Stimulated activated naive B cell treated with anti-CD40 and anti-IgM and Interleukin-4, amounts not matched to agents 10 μg/mL and 1 μg/mL and 100 μg/mL, for 72 hours (primary cell): ENCODE measurements at regions not wholly inside any gene's neighbourhood (a gene's known extent, or its start where the extent isn't known, plus 50 kb on each side); places are given as distances from the start of the nearest gene placed in this dataset.
"Not testable (repeated sequence)": the region's sequence is repeated elsewhere in the genome, so short reads cannot be mapped to it uniquely, and the experiment has no call there.

Experiments
- ATAC-seq, 2 donors: fragments of 150-1000 bp; cut with Tn5 transposase; replicated peaks; 2 replicates each; pipeline ENCODE4 v1.10.0; 2021; ENCODE audit warnings: moderate library complexity in 1 of 2
- DNase-seq: peaks from one replicate; pipeline ENCODE4 v3.0.0; 2021
- H3K27ac Mint-ChIP-seq: one replicate; pipeline ENCODE4 v1.8.0; 2022; ENCODE audit warnings: mild to moderate bottlenecking, mixed read lengths
- H3K27me3 Mint-ChIP-seq, 2 donors: one replicate each; pipeline ENCODE4 v1.8.0; 2022; ENCODE audit warnings: mixed read lengths in 2 of 2
- H3K36me3 Mint-ChIP-seq, 2 donors: one replicate each; pipeline ENCODE4 v1.8.0; 2022; ENCODE audit warnings: mixed read lengths in 2 of 2, mild to moderate bottlenecking in 1 of 2
- H3K4me1 Mint-ChIP-seq, 2 donors: one replicate each; pipeline ENCODE4 v1.8.0; 2022; ENCODE audit warnings: mixed read lengths in 2 of 2, mild to moderate bottlenecking in 1 of 2
- H3K4me3 Mint-ChIP-seq, 2 donors: one replicate each; pipeline ENCODE4 v1.8.0; 2022; ENCODE audit warnings: mild to moderate bottlenecking in 2 of 2, mixed read lengths in 2 of 2, moderate library complexity in 1 of 2
- H3K9me3 Mint-ChIP-seq, 2 donors: one replicate each; pipeline ENCODE4 v1.8.0; 2022; ENCODE audit warnings: mixed read lengths in 2 of 2, mild to moderate bottlenecking in 1 of 2

DNA sequence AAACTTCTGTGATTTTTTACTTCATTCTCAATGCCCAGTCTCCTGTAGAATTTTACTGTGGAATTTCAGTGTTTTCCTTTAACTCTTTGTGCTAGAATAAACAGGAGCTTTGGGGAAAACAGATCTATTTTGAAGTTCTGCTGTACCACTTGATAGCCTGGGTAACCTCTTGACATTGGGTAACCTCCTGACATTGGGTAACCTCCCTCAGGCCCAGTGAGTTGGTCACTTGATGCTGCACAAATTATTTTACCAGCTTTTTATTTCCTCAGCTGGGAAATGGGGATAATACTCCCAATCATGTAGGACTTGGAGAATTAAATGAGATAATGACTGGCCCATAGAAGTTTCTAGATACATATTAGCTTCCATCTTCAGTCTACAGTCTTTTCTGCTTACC, 137.3 kb upstream of the TOP1 start:
- no peaks in the 10 kb centered on the region for H3K36me3 Mint-ChIP-seq

DNA sequence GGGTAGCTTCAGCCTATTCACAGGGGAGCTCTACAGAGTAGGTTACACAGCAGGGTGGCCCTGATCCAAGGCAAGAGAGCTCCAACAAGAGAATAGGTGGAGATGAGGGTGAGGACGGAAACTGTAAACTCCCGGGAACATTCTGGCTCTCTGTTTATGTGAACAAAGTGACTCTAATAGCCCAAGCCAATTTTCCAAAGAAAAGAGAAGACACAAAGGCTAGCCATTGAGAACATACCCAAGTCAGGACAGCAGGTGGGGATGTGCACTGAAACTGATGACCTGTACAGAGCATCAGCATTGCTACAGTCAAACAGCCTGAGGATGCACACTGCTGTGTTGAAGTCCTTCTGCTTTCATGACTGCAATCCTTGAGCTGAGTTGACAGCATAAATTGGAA, 136.0 kb upstream of the TOP1 start:
- peak; percentile 36 to 45 for ATAC-seq
- no peaks in the 10 kb centered on the region for H3K9me3 Mint-ChIP-seq
- no peak overlapping the region for H3K4me3 Mint-ChIP-seq
- no peaks in the 10 kb centered on the region for H3K4me1 Mint-ChIP-seq
- DNase-seq: no peak
- H3K27ac Mint-ChIP-seq: no peak overlapping the region
- no peaks in the 10 kb centered on the region for H3K36me3 Mint-ChIP-seq
- peaks cover 1 to 2% of the 10 kb centered on the region in 2 donors for H3K27me3 Mint-ChIP-seq

More for the DNA sequence above, 137.3 kb upstream of the TOP1 start:
- Mint-ChIP-seq H3K9me3 (no peaks in the 10 kb centered on the region), H3K27me3 (peaks cover 7 to 9% of the 10 kb centered on the region in 2 donors), H3K4me1 (no peaks in the 10 kb centered on the region), H3K4me3 (no peak overlapping the region), H3K27ac (no peak overlapping the region)
- no peak for DNase-seq
- ATAC-seq: no peak

- no peak overlapping the region for H3K27ac Mint-ChIP-seq
- no peaks in the 10 kb centered on the region for H3K4me1 Mint-ChIP-seq
- ATAC-seq: no peak
- H3K36me3 Mint-ChIP-seq: no peaks in the 10 kb centered on the region
- no peaks in the 10 kb centered on the region for H3K9me3 Mint-ChIP-seq
- DNase-seq: no peak
- H3K4me3 Mint-ChIP-seq: no peak overlapping the region
- peaks cover 0 to 3% of the 10 kb centered on the region in 2 donors for H3K27me3 Mint-ChIP-seq
Measured at GRCh38 chr20:40893610-40894236, 134.9 kb upstream of the TOP1 start.

DNA sequence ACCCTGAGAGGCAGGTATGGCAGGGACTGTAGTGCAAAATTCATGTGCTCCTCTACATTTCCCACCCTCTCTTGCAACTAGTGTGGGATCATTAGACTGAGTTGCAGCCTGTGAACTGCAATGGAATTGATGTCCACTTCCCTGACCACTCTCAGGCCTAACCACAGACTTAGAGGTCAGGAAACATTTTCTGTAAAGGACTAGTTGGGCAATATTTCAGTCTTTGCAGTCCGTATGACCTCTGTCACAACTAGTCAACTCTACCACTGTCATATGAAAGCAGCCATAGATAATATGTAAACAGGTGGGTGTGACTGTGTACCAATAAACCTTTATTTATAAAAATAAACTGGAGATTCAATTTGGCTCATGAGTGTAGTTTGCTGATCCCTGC, 134.4 kb upstream of the TOP1 start:
- ATAC-seq (no peak), DNase-seq (no peak)
- H3K36me3 Mint-ChIP-seq: no peaks in the 10 kb centered on the region
- H3K4me1 Mint-ChIP-seq: no peaks in the 10 kb centered on the region
- H3K9me3 Mint-ChIP-seq: no peaks in the 10 kb centered on the region
- no peak overlapping the region for H3K27ac Mint-ChIP-seq
- H3K27me3 Mint-ChIP-seq: peaks cover 0 to 4% of the 10 kb centered on the region in 2 donors
- H3K4me3 Mint-ChIP-seq: no peak overlapping the region

DNA sequence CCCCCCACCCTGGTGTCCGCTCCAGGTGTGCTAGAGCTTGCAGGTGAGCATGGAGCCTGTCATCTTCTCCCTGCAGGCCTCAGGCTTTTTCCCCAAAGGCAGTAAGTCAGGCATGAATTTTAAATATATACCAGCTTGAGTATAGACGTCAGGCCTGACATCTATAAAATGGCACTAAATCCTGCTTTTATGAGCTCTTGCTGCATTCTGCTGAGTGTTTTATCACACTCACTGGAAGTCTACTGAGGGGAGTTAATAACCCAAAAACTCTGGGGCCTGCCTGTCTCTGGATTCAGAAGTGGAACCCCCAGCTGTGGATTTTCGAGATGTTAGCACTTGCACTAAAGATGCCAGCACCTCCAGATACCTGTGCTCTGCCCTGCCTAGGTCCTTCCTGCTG, 133.4 kb upstream of the TOP1 start:
- ATAC-seq (no peak), DNase-seq (no peak)
- Mint-ChIP-seq H3K36me3 (no peaks in the 10 kb centered on the region), H3K4me1 (no peaks in the 10 kb centered on the region), H3K9me3 (no peaks in the 10 kb centered on the region), H3K4me3 (no peak overlapping the region), H3K27ac (no peak overlapping the region), H3K27me3 (peaks cover 0 to 4% of the 10 kb centered on the region in 2 donors)

DNA sequence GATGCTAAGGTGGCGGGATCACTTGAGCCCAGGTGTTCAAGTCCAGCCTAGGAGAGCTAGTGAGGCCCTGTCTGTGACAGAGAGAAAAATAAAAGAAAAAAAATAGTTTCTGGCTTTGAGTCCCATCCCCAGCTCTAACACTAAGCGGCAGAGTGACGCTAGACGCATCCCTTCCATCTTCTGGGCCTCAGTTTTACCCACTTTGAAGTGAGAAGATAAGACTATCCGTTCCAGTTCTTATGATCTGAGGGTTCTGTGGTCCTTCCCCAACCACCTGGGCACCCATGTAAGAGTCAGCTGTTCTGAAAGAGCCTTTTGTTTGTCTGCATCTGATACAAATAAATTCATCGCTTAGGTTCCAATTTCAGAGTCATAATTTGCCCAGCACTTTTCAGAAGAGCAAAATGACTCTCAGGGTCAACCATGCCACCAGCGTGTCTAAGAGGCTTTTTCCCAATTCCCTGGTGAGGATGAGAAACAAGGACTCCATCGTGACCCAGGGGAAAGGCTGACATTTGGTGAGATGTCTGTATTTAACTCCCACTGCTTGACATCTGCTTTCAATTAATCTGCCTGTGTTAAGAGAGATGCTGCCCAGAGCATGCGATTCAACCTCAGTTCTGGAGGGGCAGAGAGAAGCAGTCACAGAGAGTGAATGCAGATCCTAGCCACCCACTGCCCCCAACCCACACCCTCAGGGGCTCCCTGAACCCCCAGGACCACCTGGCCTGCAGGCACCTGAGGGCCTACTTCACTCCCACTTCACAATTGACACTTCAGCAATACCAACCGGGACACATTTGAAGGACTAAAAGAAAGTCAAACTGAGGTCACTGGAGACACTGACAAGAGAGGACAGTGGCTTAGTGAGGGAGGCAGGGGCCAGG, 131.6 kb upstream of the TOP1 start:
- Mint-ChIP-seq H3K9me3 (no peaks in the 10 kb centered on the region), H3K4me1 (no peaks in the 10 kb centered on the region), H3K27ac (no peak overlapping the region), H3K4me3 (no peak overlapping the region), H3K36me3 (no peaks in the 10 kb centered on the region), H3K27me3 (peaks cover 0 to 4% of the 10 kb centered on the region in 2 donors)
- no peak for ATAC-seq
- DNase-seq: no peak

- DNase-seq: no peak
- Mint-ChIP-seq H3K9me3 (no peaks in the 10 kb centered on the region), H3K4me1 (no peaks in the 10 kb centered on the region), H3K27ac (no peak overlapping the region), H3K27me3 (peaks cover 0 to 4% of the 10 kb centered on the region in 2 donors), H3K4me3 (no peak overlapping the region), H3K36me3 (no peaks in the 10 kb centered on the region)
- ATAC-seq: no peak
Measured at GRCh38 chr20:40899344-40899743, 129.3 kb upstream of the TOP1 start.

- H3K27me3 Mint-ChIP-seq: peaks cover 0 to 4% of the 10 kb centered on the region in 2 donors
- no peak overlapping the region for H3K27ac Mint-ChIP-seq
- ATAC-seq: no peak
- no peaks in the 10 kb centered on the region for H3K4me1 Mint-ChIP-seq
- H3K36me3 Mint-ChIP-seq: no peaks in the 10 kb centered on the region
- no peak for DNase-seq
- H3K9me3 Mint-ChIP-seq: no peaks in the 10 kb centered on the region
- no peak overlapping the region for H3K4me3 Mint-ChIP-seq
Measured at GRCh38 chr20:40900666-40901215, 127.9 kb upstream of the TOP1 start.

DNA sequence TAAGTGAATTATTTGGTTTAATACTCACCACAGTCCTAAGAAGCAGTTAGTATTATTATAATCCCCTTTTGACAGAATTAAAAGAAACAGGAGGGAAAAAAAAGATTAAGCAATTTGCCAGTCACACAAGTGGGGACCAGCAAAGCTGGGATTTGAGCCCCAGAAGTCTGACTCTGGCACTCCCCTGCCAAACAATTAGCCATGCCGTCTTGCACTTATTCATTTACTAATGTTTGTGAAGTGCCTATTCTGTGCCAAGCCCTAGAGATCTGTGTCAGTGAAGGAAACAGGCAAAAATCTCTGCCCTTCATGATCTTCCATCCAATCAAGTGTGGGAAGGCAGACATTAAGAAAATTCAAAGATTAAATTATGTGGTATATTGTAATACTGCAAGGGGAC, 126.0 kb upstream of the TOP1 start:
- ATAC-seq: no peak
- DNase-seq: no peak
- H3K9me3 Mint-ChIP-seq: peaks cover 2 to 4% of the 10 kb centered on the region in 2 donors
- H3K27me3 Mint-ChIP-seq: peaks cover 0 to 4% of the 10 kb centered on the region in 2 donors
- H3K4me1 Mint-ChIP-seq: no peaks in the 10 kb centered on the region
- no peak overlapping the region for H3K4me3 Mint-ChIP-seq
- no peaks in the 10 kb centered on the region for H3K36me3 Mint-ChIP-seq
- no peak overlapping the region for H3K27ac Mint-ChIP-seq

DNA sequence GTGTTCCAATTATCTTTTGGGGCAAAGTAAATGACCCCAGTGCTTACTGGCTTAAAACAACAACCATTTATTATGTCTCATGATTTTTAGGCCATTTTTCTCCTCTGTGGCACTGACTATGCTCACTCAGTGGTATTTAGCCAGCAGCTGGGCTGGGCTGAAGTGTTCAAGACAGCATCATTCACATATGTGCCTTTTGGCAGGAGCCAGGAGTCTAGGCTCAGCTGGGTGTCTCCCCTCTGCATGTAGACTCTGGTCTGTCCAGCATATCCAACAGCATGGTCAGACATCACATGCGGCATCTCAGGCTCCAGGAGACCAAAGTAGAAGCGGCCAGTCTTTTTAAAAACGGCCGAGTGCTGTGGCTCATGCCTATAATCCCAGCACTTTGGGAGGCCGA, 120.3 kb upstream of the TOP1 start:
- Mint-ChIP-seq H3K9me3 (peaks cover 4 to 5% of the 10 kb centered on the region in 2 donors), H3K4me1 (no peaks in the 10 kb centered on the region), H3K27ac (no peak overlapping the region), H3K27me3 (no peaks in the 10 kb centered on the region), H3K4me3 (no peak overlapping the region), H3K36me3 (peaks cover 0 to 2% of the 10 kb centered on the region in 2 donors)
- DNase-seq (no peak), ATAC-seq (no peak)

DNA sequence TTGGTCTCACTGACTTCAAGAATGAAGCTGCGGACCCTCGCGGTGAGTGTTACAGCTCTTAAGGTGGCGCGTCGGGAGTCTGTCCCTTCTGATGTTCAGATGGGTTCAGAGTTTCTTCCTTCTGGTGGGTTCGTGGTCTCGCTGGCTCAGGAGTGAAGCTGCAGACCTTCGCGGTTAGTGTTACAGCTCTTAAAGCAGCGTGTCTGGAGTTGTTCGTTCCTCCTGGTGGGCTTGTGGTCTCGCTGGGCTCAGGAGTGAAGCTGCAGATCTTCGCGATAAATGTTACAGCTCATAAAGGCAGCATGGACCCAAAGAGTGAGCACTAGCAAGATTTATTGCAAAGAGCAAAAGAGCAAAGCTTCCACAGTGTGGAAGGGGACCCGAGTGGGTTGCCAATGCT, 119.1 kb upstream of the TOP1 start:
- not testable (repeated sequence) for H3K4me1 Mint-ChIP-seq, DNase-seq, H3K9me3 Mint-ChIP-seq, H3K36me3 Mint-ChIP-seq, H3K27ac Mint-ChIP-seq, H3K4me3 Mint-ChIP-seq, H3K27me3 Mint-ChIP-seq, ATAC-seq

DNA sequence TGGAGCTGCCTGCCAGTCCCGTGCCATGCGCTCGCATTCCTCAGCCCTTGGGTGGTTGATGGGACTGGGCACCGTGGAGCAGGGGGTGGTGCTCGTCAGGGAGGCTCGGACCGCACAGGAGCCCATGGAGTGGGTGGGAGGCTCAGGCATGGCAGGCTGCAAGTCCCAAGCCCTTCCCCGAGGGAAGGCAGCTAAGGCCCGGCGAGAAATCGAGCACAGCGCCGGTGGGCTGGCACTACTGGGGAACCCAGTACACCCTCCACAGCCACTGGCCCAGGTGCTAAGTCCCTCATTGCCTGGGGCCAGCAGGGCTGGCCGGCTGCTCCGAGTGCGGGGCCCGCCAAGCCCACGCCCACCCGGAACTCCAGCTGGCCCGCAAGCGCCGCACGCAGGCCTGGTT, 118.2 kb upstream of the TOP1 start:
- DNase-seq, ATAC-seq, H3K9me3 Mint-ChIP-seq, H3K27me3 Mint-ChIP-seq, H3K27ac Mint-ChIP-seq, H3K4me3 Mint-ChIP-seq, H3K36me3 Mint-ChIP-seq, H3K4me1 Mint-ChIP-seq: not testable (repeated sequence)

GRCh38 chr20:40911152-40911551, 117.5 kb upstream of the TOP1 start:
- H3K4me1 Mint-ChIP-seq, H3K4me3 Mint-ChIP-seq, H3K9me3 Mint-ChIP-seq, H3K27ac Mint-ChIP-seq, H3K36me3 Mint-ChIP-seq, DNase-seq, H3K27me3 Mint-ChIP-seq, ATAC-seq: not testable (repeated sequence)

DNA sequence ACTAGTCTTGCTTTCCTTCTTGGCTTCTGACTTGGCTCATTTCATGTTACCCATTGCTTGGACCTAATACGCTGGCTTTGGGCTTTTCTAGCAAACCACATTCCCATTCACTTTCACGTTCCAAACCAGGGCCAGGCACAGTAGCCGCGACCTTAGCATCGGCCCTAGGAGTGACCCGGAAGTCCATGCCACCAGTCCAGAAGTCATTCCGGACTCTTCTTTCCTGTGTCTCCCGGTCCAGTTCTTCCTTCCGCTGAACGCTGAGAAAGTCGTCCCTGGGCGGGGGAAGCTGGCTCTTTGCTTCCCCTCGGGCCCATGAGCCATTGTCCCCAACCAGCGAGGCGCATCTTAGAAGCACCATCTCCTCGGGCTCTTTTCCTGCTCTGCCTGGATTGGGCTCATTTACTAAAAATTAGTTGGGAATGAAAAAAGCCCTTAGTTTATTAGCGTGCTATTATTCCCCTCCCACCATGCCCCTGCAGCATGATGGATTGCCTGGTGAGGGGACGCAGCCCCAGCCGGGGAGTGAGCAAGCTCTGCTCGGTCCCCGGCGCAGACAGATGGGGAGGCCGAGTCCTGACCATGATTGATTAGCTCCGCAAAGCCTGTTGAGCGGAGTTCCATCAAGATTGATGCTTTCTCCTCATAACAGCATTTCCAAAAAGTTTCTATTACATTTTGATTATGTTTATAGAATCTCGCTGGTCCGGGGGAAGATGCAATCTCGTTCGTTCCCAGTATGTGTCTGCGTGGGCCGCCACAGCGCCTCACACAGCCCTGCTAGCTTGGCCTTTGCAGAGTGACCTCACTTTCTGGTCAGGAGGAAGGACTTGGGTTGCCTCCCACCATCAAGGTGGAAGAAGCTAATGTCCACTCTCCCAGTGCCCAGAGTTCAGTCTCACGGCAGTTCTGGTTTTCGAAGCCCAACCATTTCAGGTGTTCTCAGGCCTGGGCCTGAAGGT, 115.1 kb upstream of the TOP1 start:
- no peak overlapping the region for H3K4me3 Mint-ChIP-seq
- no peak for DNase-seq
- H3K4me1 Mint-ChIP-seq: no peaks in the 10 kb centered on the region
- no peak overlapping the region for H3K27ac Mint-ChIP-seq
- H3K9me3 Mint-ChIP-seq: peaks cover 0 to 3% of the 10 kb centered on the region in 2 donors
- ATAC-seq: no peak
- H3K27me3 Mint-ChIP-seq: no peaks in the 10 kb centered on the region
- peaks cover 0 to 2% of the 10 kb centered on the region in 2 donors for H3K36me3 Mint-ChIP-seq
